Fibroblast of lung (primary cell): ENCODE measurements at regions not wholly inside any gene's neighbourhood (a gene's known extent, or its start where the extent isn't known, plus 50 kb on each side); places are given as distances from the start of the nearest gene placed in this dataset.

Source experiments
- CTCF ChIP-seq, 2 donors: IDR thresholded peaks in 1 of 2; conservative IDR thresholded peaks in 1 of 2; 1 replicate in 1 of 2; 2 replicates in 1 of 2; pipeline ENCODE4 v1.5.1; 2011 to 2012; ENCODE audit warnings: low read length in 2 of 2, control low read depth in 1 of 2, inconsistent platforms in 1 of 2, low read depth in 1 of 2, mild to moderate bottlenecking in 1 of 2
- EZH2 ChIP-seq: IDR thresholded peaks from 2 replicates; pipeline ENCODE4 v1.5.1; 2012; ENCODE audit warnings: low read length, control low read depth, mild to moderate bottlenecking; ENCODE audit errors: missing control alignments

GRCh38 chr12:21001778-21002177 lies 129.2 kb upstream of the SLCO1B1 start:
- TF ChIP-seq CTCF (conservative IDR thresholded peaks at IDR 0.05 in 1 of 2, IDR thresholded peaks at IDR 0.05 in 1 of 2; ENCODE audit: low read depth in 1 of 2, low read length in 2 of 2) (no peak), EZH2 (no peak)
